Ascending aorta (tissue), 2 donors: ENCODE measurements at regions not wholly inside any gene's neighbourhood (a gene's known extent, or its start where the extent isn't known, plus 50 kb on each side); places are given as distances from the start of the nearest gene placed in this dataset.

Experiments used
- DNase-seq, 2 donors: peaks; one replicate each; pipeline ENCODE4 v3.0.0-alpha.2; 2019; ENCODE audit warnings: low spot score in 2 of 2
- H3K27ac ChIP-seq, 2 donors: fragments of 200-600 bp; sonication (generic); one replicate each; pipeline ENCODE4 v1.5.1; 2016 to 2017; ENCODE audit warnings: mild to moderate bottlenecking in 1 of 2
- H3K27me3 ChIP-seq: fragments of 200-600 bp; sonication (generic); one replicate; pipeline ENCODE4 v1.5.1; 2017
- H3K36me3 ChIP-seq, 2 donors: fragments of 200-600 bp; sonication (generic); one replicate each; pipeline ENCODE4 v1.5.1; 2016
- H3K4me1 ChIP-seq, 2 donors: fragments of 200-600 bp; sonication (generic); one replicate each; pipeline ENCODE4 v1.5.1; 2016 to 2017; ENCODE audit warnings: mild to moderate bottlenecking in 1 of 2
- H3K4me3 ChIP-seq, 2 donors: fragments of 200-600 bp; sonication (generic); one replicate each; pipeline ENCODE4 v1.5.1; 2016 to 2017; ENCODE audit warnings: mild to moderate bottlenecking in 1 of 2
- H3K9me3 ChIP-seq, 2 donors: fragments of 200-600 bp; sonication (generic); one replicate each; pipeline ENCODE4 v1.5.1; 2016
- intact Hi-C: fragments of 100-400 bp; cut with DNase I; formaldehyde crosslinking; loops from one replicate; pipeline ENCODE4 v1.15.1; 2023
- TF ChIP-seq, protein P1 (sequence below), 3 experiments: fragments of 200-600 bp in 2 of 3; fragments of 450-650 bp in 1 of 3; sonication (generic) in 2 of 3; IDR thresholded peaks; one replicate each; pipeline ENCODE4 v1.5.1; 2016 to 2019; ENCODE audit warnings: antibody characterized with exemption in 3 of 3, mild to moderate bottlenecking in 1 of 3, moderate library complexity in 1 of 3

DNA sequence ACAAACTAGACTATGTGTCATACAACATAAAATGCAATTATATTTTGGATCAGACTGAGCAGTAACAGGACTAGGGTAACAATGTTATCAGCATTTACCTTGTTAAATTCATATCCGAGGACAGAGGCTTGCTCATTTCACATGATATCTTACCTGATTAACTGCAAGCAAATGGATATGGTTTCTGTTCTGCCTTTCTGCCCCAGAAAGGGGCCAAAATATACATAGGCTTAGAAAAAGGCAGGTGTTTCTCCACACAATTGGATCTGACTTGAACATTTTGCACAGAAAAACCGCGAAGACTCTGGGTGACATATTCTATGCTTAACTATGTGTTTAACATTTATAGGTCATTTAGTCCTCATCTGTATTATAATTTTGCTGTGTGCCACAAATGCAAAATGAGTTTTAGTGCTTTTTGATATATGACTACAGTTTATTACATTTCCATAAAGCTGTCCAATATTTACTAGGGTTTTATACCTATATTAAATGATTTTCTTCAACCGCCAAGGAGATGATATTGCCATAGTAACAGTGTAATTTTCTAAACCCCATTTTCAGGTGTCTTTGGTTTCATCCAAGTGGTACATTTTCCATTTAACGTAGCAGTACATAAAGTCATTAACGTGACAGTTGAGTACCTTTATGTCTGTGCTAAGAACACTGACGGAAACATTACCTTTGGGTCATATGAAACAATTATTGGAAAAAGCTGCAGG lies 249.3 kb upstream of the KRR1 start:
- H3K27me3 ChIP-seq: no peaks in the 10 kb centered on the region
- H3K4me1 ChIP-seq: no peaks in the 10 kb centered on the region
- H3K27ac ChIP-seq: no peak overlapping the region
- DNase-seq: no peak
- no peaks in the 10 kb centered on the region for H3K36me3 ChIP-seq
- no peaks in the 10 kb centered on the region for H3K9me3 ChIP-seq
- intact Hi-C loops: no loop called here
- TF ChIP-seq, protein P1, sequence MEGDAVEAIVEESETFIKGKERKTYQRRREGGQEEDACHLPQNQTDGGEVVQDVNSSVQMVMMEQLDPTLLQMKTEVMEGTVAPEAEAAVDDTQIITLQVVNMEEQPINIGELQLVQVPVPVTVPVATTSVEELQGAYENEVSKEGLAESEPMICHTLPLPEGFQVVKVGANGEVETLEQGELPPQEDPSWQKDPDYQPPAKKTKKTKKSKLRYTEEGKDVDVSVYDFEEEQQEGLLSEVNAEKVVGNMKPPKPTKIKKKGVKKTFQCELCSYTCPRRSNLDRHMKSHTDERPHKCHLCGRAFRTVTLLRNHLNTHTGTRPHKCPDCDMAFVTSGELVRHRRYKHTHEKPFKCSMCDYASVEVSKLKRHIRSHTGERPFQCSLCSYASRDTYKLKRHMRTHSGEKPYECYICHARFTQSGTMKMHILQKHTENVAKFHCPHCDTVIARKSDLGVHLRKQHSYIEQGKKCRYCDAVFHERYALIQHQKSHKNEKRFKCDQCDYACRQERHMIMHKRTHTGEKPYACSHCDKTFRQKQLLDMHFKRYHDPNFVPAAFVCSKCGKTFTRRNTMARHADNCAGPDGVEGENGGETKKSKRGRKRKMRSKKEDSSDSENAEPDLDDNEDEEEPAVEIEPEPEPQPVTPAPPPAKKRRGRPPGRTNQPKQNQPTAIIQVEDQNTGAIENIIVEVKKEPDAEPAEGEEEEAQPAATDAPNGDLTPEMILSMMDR (IDR thresholded peaks at IDR 0.05): no peak
- no peak overlapping the region for H3K4me3 ChIP-seq

DNA sequence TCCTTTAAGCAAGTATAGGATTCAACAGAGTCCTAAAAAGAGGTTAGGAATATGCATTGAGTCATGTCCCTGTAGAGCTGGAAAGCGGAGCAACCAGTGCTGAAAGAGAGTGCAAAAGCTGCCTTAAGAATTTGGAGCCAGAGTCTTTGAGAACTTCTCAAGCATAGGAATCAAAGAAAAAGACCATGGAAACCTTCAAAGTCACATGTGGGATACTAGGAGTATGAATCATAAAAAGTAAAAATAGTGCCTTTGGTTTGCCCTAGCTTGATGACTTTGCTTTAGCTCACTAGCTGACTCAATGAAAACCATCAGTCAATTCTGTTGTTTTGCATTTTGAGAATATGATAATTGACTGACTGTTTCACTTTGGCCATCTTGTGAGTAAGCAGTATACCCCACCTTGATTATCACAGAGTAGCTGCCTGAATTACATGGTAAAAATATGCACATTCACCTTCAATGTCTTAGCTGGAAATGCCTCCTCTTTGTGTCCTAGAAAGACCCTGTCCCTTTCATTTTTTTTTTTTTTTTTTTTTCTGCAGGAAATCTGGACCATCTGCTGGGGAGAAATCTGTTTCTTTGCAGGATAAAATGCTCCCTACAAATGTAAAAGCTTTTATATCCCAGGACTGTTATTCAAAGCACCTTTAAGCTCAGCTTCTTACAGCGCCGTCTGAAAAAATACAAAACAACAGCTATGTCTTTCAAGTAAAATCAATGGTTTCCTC lies 248.6 kb upstream of the KRR1 start:
- H3K9me3 ChIP-seq: no peaks in the 10 kb centered on the region
- TF ChIP-seq, protein P1 (IDR thresholded peaks at IDR 0.05): no peak
- no peaks in the 10 kb centered on the region for H3K4me1 ChIP-seq
- H3K4me3 ChIP-seq: no peak overlapping the region
- H3K27me3 ChIP-seq: no peaks in the 10 kb centered on the region
- no peak for DNase-seq
- H3K36me3 ChIP-seq: no peaks in the 10 kb centered on the region
- intact Hi-C loops: no loop called here
- no peak overlapping the region for H3K27ac ChIP-seq

DNA sequence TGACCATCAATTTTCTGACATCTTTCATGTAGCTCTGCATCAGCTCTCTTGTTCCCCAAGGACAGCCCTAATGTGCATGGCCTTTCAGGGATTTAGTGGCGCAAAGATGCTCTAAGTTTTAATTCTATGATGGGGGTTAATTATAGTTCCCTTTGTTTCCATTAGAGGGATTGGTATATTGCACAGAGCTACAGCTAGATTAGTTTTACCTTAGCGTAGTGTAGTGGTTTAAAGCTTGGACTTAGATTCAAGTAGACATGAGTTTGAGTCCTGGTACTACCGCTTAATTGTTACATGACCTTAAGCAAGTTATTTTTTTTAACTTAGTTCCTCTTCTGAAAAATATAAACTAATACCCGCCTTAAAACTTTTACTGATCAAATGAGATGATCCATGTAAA lies 247.8 kb upstream of the KRR1 start:
- Histone ChIP-seq H3K27ac (no peak overlapping the region), H3K4me3 (no peak overlapping the region), H3K4me1 (no peaks in the 10 kb centered on the region), H3K9me3 (no peaks in the 10 kb centered on the region), H3K27me3 (no peaks in the 10 kb centered on the region), H3K36me3 (no peaks in the 10 kb centered on the region)
- intact Hi-C loops: no loop called here
- no peak for DNase-seq
- TF ChIP-seq, protein P1 (IDR thresholded peaks at IDR 0.05): no peak

GRCh38 chr12:75756771-75757170 lies 245.4 kb upstream of the KRR1 start:
- H3K4me3 ChIP-seq: no peak overlapping the region
- no peaks in the 10 kb centered on the region for H3K27me3 ChIP-seq
- H3K27ac ChIP-seq: no peak overlapping the region
- intact Hi-C loops: no loop called here
- no peak for DNase-seq
- no peaks in the 10 kb centered on the region for H3K9me3 ChIP-seq
- H3K4me1 ChIP-seq: no peaks in the 10 kb centered on the region
- TF ChIP-seq, protein P1 (IDR thresholded peaks at IDR 0.05): no peak
- H3K36me3 ChIP-seq: no peaks in the 10 kb centered on the region

DNA sequence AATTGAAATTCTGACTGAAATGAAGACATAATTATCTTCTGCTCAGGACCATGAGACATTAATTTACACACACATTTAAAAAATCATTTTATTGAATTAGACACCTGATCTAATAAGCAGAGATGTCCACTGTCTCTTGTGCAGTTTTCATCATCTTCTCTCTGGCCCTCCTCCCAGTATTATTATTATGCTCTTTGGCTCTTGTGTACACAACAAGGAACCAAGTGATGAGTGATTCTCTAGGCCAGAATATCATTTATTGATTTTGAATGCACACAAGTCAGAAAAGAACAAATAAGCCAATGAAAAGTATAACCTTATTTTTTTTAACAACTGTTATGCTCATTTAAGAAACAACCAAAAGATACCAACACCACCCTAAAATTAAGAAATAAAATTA lies 244.7 kb upstream of the KRR1 start:
- no peaks in the 10 kb centered on the region for H3K9me3 ChIP-seq
- no peak overlapping the region for H3K4me3 ChIP-seq
- H3K27ac ChIP-seq: no peak overlapping the region
- H3K36me3 ChIP-seq: no peaks in the 10 kb centered on the region
- H3K27me3 ChIP-seq: no peaks in the 10 kb centered on the region
- H3K4me1 ChIP-seq: no peaks in the 10 kb centered on the region
- intact Hi-C loops: no loop called here
- TF ChIP-seq, protein P1 (IDR thresholded peaks at IDR 0.05): no peak
- no peak for DNase-seq
